ENCODE measurements at regions not wholly inside any gene's neighbourhood (a gene's known extent, or its start where the extent isn't known, plus 50 kb on each side); places are given as distances from the start of the nearest gene placed in this dataset.

DNA sequence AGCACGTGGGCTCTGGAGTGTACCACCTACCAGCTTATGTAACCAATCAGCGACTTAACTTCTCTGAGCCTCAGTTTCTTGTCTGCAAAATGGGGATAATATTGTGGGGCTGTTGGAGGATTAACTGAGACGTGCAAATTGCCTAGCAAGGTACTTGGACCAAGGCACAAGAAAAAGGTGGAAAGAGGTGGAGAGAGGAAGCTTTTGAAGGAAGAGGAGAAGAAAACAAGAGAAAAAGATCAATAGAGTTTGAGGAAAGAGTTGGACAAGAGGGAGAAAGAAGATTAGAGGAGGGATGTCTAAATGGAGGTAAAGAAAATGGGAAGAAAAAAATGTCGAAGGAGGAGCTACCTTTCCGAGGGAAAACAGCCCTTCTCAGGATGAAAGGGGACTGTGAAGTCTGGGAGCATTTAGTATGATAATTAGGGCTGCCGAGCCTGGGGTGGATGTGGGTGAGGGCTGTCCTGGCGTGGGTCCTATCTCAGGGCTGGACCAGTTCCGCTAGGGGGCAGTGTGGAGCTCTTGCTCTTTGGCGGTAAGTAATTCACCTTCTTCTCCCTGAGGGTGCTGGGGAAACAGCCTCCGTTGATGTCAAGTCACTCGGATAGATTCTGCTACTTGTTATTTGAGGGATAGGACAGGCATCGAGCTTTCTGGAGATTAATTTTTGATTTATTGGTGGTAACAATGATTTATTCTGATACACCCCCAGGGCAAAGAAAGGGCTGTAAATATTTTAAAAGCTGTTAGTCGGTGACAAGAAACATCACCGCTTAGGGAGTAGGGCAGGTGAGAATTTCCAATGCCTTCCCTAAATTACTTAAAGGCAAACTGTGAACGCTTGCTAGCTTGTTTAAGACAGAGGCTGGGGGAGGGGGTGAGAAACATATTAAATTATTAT lies 79.0 kb upstream of the NFASC start:
- dilution Hi-C loops (cut with MboI; ENCODE audit: extremely low pct_ligation_motif_present, low sequenced_read_pairs): no loop called here
- Histone ChIP-seq H3K9me1 (ENCODE audit: control insufficient read depth, extremely low read depth, insufficient read depth, low read length) (no peaks in the 10 kb centered on the region), H2AFZ (ENCODE audit: control insufficient read depth, low read length) (no peak overlapping the region), H3K9me3 (ENCODE audit: control insufficient read depth, low read depth, low read length) (no peaks in the 10 kb centered on the region), H3K4me2 (ENCODE audit: control insufficient read depth, extremely low read depth, insufficient read depth, low read depth, low read length) (no peak overlapping the region), H3K27me3 (ENCODE audit: control insufficient read depth, extremely low read depth, insufficient read depth, low read length) (peaks cover 11% of the 10 kb centered on the region), H4K20me1 (ENCODE audit: control insufficient read depth, extremely low read depth, insufficient read depth, low read length) (no peaks in the 10 kb centered on the region), H3K79me2 (ENCODE audit: control insufficient read depth, insufficient read depth, low read length) (no peaks in the 10 kb centered on the region), H3K36me3 (ENCODE audit: control insufficient read depth in 2 of 2, extremely low read depth in 1 of 2, insufficient read depth in 2 of 2, low read length in 2 of 2) (no peaks in the 10 kb centered on the region), H3K4me1 (ENCODE audit: control insufficient read depth, extremely low read depth, insufficient read depth, low read length) (no peaks in the 10 kb centered on the region), H3K27ac (ENCODE audit: control insufficient read depth, insufficient read depth, low read length) (no peak overlapping the region), H3K4me3 (ENCODE audit: control insufficient read depth in 2 of 3, extremely low read depth in 1 of 3, insufficient read depth in 2 of 3, low read depth in 1 of 3, low read length in 3 of 3) (no peak overlapping the region), H3K9ac (ENCODE audit: control insufficient read depth, extremely low read depth, insufficient read depth, low read length) (no peak overlapping the region)
- DNase-seq (ENCODE audit: low read depth, low spot score) (no peak), FAIRE-seq (peak; percentile 55)
- TF ChIP-seq, protein P1, sequence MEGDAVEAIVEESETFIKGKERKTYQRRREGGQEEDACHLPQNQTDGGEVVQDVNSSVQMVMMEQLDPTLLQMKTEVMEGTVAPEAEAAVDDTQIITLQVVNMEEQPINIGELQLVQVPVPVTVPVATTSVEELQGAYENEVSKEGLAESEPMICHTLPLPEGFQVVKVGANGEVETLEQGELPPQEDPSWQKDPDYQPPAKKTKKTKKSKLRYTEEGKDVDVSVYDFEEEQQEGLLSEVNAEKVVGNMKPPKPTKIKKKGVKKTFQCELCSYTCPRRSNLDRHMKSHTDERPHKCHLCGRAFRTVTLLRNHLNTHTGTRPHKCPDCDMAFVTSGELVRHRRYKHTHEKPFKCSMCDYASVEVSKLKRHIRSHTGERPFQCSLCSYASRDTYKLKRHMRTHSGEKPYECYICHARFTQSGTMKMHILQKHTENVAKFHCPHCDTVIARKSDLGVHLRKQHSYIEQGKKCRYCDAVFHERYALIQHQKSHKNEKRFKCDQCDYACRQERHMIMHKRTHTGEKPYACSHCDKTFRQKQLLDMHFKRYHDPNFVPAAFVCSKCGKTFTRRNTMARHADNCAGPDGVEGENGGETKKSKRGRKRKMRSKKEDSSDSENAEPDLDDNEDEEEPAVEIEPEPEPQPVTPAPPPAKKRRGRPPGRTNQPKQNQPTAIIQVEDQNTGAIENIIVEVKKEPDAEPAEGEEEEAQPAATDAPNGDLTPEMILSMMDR (optimal IDR thresholded peaks at IDR 0.05 in 1 of 3, IDR thresholded peaks at IDR 0.05 in 1 of 3, conservative IDR thresholded peaks at IDR 0.05 in 1 of 3; ENCODE audit: extremely low read depth in 1 of 3, insufficient read depth in 2 of 3, low read length in 3 of 3): peak; percentile 81 to 93 (median 89)
- TF ChIP-seq EZH2 (IDR thresholded peaks at IDR 0.05; ENCODE audit: low read length): no peak

- no peaks in the 10 kb centered on the region for H3K36me3 ChIP-seq (ENCODE audit: control insufficient read depth in 2 of 2, extremely low read depth in 1 of 2, insufficient read depth in 2 of 2, low read length in 2 of 2)
- H3K9me1 ChIP-seq (ENCODE audit: control insufficient read depth, extremely low read depth, insufficient read depth, low read length): no peaks in the 10 kb centered on the region
- no peaks in the 10 kb centered on the region for H3K4me1 ChIP-seq (ENCODE audit: control insufficient read depth, extremely low read depth, insufficient read depth, low read length)
- H2AFZ ChIP-seq (ENCODE audit: control insufficient read depth, low read length): no peak overlapping the region
- dilution Hi-C loops (cut with MboI; ENCODE audit: extremely low pct_ligation_motif_present, low sequenced_read_pairs): no loop called here
- peaks cover 11% of the 10 kb centered on the region for H3K27me3 ChIP-seq (ENCODE audit: control insufficient read depth, extremely low read depth, insufficient read depth, low read length)
- no peaks in the 10 kb centered on the region for H3K79me2 ChIP-seq (ENCODE audit: control insufficient read depth, insufficient read depth, low read length)
- no peak overlapping the region for H3K27ac ChIP-seq (ENCODE audit: control insufficient read depth, insufficient read depth, low read length)
- no peaks in the 10 kb centered on the region for H3K9me3 ChIP-seq (ENCODE audit: control insufficient read depth, low read depth, low read length)
- H3K4me3 ChIP-seq (ENCODE audit: control insufficient read depth in 2 of 3, extremely low read depth in 1 of 3, insufficient read depth in 2 of 3, low read depth in 1 of 3, low read length in 3 of 3): no peak overlapping the region
- no peak overlapping the region for H3K4me2 ChIP-seq (ENCODE audit: control insufficient read depth, extremely low read depth, insufficient read depth, low read depth, low read length)
- no peaks in the 10 kb centered on the region for H4K20me1 ChIP-seq (ENCODE audit: control insufficient read depth, extremely low read depth, insufficient read depth, low read length)
- TF ChIP-seq, protein P1 (optimal IDR thresholded peaks at IDR 0.05 in 1 of 3, IDR thresholded peaks at IDR 0.05 in 1 of 3, conservative IDR thresholded peaks at IDR 0.05 in 1 of 3; ENCODE audit: extremely low read depth in 1 of 3, insufficient read depth in 2 of 3, low read length in 3 of 3): no peak
- TF ChIP-seq EZH2 (IDR thresholded peaks at IDR 0.05; ENCODE audit: low read length): no peak
- FAIRE-seq (no peak), DNase-seq (ENCODE audit: low read depth, low spot score) (no peak)
- no peak overlapping the region for H3K9ac ChIP-seq (ENCODE audit: control insufficient read depth, extremely low read depth, insufficient read depth, low read length)
Measured at GRCh38 chr1:204792354-204792692, 78.3 kb upstream of the NFASC start.

Data from keratinocyte (primary cell).